GM19328 (cell line): ENCODE measurements at regions not wholly inside any gene's neighbourhood (a gene's known extent, or its start where the extent isn't known, plus 50 kb on each side); places are given as distances from the start of the nearest gene placed in this dataset.
A peak's percentile ranks its signal among the peaks of the same experiment; 100 is the strongest.
"Not testable (repeated sequence)": the region's sequence is repeated elsewhere in the genome, so short reads cannot be mapped to it uniquely, and the experiment has no call there.

Experiments
- ATAC-seq: cut with Tn5 transposase; IDR thresholded peaks from one replicate; pipeline ENCODE4 v1.9.1; 2021; ENCODE audit warnings: mild to moderate bottlenecking, moderate library complexity; ENCODE audit not compliant: unreplicated experiment

DNA sequence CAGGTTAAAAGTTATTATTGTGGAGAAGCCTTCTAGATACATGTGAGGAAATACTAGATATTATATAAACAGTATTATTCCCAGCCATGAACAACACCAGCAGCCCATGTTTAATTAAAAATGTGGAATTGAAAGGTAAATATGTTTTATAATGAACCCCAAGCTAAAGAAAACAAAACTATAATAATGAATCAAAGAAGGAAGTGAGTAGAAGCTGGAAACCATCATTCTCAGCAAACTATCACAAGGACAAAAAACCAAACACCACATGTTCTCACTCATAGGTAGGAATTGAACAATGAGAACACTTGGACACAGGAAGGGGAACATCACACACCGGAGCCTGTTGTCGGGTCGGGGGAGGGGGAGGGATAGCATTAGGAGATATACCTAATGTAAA is 167.6 kb upstream of the CXXC4 start:
- ATAC-seq: not testable (repeated sequence)

DNA sequence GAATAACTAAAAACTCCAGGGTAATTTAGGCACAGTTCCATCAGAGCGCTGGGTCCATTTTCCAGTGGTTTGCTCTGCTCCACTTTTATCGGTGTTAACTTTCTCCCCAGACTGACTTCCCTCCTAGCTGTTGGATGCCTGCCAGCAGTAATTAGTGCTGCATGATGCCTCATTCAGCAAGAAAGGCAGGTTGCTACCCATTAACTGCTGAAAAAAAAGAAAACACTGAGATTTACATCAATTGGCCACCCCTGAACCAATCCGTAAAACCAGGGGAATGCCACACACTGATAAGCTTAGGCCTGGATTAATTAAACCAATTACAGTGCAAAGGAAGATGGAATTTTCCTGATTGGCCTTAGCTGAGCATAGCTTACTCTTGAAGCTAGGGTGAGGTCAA is 182.4 kb upstream of the CXXC4 start:
- ATAC-seq: no peak

DNA sequence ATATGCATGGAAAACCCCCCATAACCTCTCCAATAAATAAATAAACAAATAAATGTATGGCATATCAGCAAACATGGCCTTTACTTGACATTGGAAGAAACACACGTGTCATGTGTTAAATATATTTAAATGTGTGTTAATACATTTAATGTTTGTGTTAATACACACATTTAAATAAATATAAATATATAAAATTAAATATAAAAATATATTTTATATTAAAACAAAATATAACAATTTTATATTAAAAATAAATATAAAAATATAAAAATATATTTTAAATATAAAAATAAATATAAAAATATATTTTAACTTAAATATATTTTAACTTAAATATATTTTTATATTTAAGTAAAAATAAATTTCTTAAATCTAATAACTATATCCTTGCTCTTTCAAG is 187.6 kb upstream of the CXXC4 start:
- ATAC-seq: no peak

DNA sequence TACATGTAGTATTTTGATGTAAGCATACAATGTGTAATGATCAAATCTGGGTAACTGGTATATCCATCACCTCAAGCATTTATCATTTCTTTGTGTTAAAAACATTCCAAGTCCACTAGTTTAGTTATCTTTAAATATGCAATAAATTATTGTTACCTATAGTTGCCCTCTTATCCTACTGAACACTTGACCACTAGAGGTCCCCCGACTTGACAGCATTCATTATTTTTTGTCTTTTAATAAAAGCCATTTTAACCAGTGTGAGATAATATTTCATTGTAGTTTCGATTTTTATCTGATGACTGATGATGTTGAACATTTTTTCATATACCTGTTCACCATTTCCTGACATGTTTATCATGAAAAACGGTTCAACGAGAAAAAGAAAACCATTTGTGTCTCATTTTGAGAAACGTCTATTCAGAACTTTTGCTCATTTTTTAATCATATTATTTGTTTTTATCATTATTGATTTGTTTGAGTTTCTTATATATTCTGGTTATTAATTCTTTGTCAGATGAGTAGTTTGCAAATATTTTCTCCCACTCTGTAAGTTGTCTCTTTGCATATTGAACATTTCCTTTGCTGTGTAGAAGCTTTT is 199.0 kb upstream of the CXXC4 start:
- ATAC-seq: no peak

DNA sequence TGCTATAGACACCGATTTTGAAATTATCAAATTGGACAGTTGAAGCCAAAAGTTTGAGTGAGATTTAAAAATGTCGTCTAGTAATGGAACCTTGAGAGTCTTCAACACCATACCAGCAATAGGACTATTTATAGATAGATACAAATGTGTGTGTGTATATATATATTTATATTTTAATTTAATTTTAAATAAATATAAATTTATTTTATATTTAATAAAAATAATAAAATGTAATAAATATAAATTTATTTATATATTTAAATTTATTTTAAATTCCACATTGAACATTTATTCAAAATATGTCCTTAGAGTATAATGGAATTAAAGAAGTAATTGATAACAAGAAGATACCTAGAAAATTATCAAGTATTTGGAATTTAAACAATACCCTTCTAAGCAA is 221.9 kb upstream of the CXXC4 start:
- no peak for ATAC-seq

DNA sequence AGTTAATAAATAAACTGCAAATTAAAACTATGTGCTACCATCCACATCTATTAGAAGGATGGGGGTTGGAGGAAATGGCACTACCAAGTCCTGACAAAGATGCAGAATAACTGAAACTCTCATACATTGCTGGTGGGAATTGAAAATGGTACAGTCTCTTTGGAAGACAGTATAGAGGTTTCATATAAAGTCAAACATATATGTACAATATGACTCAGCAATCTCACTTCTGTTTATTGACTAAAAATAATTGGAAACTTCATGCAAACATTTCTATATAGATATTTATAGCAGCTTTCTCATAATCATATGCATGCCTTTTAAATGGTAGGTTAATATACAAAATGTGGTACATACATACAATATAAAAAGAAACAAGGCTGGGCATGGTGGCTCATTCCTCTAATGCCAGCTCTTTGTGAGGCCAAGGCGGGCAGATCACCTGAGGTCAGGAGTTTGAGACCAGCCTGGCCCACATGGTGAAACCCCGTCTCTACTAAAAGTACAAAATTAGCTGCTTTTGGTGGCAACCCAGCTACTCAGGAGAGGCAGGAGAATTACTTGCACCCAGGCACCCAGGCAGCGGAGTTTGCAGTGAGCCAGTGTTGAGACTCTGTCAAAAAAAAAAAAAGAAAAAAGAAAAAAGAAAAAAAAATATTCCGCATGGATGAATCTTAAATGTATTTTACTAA is 225.0 kb upstream of the CXXC4 start:
- peak; percentile 92 for ATAC-seq

DNA sequence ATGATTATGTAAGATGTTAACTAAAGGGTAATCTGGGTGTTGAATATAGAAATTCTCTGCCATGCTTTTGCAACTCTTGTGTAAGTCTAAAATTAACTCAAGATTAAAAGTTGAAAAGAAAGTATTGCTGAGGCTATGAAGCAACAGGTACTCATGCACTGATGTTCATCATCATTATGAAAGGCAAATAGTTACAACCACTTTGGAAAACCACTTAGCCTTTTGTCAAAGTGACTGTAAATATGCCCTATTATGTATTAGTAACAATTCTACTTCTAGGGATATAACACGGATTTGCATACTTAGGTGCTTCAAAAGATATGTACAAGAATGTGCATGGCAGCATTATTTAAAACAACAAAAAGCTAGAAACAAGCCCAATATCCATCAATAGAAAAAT is 227.8 kb upstream of the CXXC4 start:
- no peak for ATAC-seq

DNA sequence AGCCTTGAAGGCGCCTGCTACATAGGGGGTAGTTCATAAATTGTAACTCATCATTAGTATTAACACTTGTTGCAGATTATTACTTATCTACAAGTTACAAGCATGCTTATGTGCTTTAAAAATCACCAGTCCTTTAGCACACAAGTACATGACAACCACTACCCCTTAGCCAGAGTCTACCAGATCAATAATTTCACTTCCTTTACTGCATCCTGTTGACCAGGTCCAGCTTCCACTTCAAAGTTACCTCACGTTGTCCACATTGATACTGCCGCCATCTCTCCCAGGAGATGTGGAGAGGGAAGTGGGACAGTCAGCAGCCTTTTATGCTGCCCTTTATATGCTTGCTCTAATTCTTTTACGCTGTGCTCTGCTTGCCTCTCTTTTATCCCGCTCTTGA is 231.3 kb upstream of the CXXC4 start:
- no peak for ATAC-seq

DNA sequence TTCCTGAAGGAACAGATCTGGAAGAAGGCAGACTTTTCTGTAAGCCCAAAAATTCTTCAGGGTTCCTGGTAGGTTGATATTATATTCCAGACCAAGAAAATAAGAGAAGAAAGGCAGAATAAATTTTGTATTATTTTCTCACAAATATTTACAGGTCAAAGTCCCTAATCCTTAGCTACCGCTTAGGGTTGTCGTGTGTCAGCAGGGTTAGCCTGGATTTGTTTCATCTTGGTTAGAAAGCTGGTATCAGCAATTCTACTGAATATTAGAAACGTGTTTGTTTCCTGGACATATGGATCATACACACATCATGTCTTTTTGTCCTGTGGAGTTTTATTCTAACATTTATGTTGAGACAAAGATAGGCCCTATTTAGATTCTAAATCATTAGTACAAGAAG is 232.9 kb upstream of the CXXC4 start:
- no peak for ATAC-seq

DNA sequence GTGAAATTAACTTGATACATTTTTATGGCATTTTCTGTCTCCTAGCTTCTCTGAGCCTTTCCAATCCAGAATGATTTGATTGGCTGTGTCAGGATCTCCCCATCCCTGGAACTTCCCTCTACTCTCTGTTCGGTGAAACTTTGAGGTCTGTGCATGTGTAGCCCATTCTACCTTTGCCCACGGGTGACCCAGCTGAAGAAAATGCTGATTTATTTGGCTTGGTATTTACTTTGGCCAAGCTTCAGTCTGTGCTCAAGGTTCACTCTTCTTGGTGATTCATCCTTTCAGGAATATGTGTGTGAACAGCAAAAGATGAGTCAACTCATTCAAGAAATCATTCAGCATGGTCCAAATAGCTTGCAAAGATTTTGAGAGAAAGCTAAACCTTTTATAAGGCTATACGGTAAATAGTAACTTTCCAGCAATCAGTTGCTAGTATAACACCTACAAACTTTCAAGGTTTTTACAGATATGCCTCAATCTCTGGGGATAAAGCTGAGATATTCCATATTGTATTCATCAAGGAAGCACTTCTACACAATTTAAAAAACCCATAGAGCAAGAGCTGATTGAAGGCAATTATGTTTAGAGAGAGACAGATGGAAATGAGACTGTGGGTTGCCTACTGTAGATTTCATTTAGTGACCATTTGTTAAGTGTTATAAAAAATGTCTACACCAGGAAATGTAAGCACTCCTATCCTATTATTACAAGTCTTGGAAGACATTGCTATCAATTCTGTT is 233.9 kb upstream of the CXXC4 start:
- no peak for ATAC-seq

DNA sequence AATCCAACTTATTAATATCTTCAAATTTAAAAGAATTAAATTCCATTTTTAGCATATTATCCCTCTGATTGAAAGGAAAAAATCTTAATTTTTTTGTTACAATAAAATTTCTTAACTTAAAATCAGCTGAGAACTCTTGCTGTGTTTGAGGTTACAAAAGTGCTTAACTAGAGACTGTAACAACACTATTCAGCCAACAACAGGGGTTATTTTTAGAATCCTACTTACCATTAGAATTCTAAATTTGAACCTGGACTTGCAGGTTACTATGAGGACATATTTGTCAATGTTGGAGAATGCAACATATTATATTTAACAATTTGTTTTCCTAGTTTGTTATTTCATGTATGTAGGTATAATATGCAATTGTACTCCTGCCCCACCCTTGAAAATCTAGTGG is 238.1 kb upstream of the CXXC4 start:
- ATAC-seq: no peak

DNA sequence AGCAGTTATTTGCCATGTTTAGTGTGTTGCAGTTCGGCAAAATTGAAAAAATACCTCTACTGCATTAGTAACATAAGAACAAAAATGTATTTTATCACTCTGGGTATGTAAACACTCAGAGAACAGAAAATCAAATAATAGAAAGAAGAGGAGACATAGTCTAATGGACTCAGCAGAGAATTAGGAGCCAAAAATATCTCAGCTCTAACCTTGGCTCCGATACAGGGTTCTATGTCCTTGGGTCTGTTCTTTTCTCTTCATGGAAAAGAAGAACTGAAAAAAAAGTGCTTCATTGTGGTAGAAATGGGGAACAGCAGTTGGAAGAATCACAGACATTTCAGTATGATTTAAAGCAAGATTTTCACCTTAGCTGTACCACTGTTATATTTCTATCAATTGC is 240.5 kb upstream of the CXXC4 start:
- no peak for ATAC-seq

DNA sequence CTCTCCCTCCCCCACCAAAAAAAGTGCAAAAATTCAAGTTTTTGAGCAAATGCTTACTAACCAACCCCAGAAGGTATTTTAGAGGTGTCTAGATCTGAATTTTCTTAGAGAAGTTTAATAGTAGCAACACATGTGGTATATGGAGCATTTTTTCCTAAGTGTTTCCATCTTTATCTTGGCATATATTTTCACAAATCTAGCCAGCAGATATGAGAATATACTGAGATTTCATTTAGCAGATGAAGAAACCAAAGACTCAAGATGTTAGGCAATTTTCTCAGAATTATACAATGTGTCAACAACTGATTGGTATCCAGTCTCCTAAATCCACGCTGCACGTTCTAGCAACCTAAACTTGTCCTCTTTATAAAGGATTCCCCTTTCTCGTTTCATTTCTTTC is 245.5 kb upstream of the CXXC4 start:
- ATAC-seq: no peak

DNA sequence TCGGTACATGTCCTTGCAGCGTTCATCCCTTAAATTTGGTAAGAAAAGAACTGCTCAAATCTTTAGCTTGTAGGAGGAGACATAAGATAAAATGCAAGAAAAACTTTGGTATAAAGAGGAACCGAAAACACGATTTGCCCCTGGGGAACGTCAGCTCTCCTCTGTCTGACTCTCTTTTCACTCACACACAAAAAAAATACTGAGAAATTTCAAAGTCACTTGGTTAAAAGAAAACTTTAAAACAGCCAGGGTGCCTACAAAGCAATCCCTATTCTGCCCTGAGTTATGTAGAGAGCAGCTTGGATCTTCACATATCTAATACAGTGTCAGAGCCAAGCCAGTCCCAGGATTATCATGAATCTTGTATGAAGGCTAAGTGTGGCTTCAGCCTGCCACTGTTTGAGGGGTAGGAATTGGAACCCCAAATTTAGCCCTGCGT is 248.5 kb upstream of the CXXC4 start:
- ATAC-seq: peak; percentile 89

DNA sequence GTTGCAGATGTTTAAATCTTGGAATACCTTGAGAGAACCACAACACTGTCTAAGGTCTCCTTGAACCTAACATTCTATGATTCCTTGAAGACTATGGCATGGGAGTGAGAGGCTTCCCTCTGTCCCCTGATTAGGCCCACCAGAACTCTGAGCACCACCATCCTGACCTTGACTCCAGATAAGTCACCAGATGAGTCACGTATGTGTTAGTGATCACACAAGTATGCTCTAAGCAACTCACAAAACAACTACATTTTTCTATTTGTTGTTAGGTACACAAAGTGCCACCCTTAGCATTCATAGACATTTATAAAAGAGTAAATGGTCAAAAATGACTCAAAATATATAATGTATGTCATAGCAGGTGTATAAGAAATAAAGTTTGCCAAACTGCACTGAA is 252.9 kb upstream of the CXXC4 start:
- ATAC-seq: no peak

DNA sequence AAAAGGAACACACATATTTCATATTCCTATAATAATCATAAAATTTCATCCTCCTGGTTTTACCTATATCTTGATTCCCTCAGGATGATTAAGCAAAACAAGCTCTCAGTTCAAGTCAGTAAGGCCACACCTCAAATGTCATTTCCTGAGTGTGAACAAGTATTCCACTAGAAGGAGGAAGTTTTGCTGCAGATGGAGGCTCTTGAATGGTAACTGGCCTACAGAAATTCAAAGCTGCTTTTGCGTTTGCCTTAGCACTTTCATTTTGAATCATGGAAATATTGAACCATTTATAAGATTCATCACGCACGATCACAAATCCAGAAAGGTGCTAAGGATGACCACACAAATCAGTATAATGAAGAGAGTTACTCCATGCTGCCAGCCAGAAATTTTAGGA is 254.4 kb upstream of the CXXC4 start:
- no peak for ATAC-seq

DNA sequence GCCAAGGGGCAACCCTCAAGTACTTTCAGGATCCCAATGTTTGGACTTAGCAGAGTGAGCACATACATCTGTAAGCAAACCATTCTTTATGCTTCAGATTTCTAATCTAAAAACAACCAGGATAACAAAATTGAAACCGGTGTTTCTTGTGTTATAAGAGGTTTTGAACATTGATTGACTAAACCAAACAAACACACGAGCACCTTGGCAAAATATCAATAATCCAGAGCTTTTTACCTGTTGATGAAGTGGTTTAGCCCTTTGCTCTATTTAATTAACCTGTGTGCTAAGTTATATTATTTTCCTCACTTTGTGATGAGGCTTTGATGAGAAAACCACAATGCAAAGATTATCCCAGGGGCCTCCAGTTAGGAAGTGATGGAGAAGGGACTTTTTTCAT is 255.3 kb upstream of the CXXC4 start:
- ATAC-seq: no peak

DNA sequence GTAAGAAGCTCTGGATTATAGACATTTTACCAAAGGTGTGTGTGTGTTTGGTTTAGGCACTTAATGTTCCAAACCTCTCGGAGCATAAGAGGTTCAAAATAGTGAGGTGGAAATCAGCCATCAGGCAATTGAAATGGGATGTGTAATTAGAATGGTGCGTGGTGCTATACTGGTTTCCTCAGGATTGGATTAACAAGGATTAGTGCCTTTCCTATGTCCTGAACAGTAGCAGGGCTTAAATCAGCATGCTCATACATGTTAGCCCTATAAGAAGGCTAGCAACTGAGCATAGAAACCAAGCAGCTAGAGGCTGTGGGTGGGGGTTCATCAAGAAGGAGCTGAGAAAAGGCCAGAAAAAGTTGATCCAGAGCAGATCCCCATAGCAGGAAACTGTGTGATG is 256.8 kb upstream of the CXXC4 start:
- no peak for ATAC-seq

DNA sequence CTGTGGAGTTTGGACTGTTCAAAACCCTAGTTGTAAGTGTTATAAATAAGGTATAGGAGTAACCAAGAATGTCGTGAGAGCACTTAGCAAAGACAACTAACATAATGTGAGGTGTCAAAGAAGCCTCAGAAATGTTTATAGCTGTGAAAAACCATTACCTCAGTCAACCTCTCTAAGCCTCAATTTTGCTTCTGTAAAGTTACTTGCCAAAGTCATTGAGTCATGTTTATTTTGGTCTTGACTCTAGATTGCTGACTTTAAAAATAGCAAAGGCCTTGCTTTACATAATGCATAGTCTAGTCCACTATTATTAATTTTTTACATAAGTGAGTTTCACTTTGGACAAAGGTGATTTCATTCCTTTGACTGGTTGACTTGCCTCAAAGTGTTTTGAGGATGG is 257.6 kb upstream of the CXXC4 start:
- peak; percentile 61 for ATAC-seq

DNA sequence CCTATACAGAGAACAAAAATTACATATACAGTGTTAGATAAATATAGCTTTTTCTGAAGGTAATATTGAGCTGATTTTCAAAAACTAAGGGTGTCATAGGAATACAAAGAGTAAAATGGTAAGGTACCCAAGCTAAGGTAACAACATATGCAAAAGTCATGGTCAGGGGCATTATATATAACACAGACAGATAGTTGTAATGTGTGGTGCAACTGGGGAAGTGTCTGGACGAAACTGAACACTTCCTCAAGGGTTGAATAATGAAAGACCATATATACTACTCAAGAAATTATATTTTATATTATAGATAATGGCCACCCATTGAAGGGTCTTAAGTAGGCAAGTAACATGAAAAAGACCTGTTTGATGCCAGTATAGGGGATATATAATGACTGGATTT is 262.1 kb upstream of the CXXC4 start:
- peak; percentile 61 for ATAC-seq

DNA sequence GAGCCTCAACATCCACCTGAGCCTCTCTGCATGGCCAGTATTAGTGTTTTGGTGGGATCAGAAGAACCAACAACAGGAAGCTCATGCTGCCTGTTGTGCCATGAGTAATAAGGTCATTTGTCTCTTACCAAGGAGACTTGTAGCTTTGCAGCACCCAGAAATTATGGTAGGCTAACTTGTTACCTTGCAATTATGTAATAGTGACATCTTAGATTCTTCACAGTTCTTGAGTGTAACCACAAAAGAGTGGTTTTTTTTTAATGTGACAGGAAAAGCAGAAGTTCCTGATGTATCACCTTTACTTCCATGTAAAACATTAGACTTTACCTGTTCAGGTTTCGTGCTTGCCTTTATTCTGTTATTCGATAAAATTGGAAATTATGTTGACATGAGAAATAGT is 263.9 kb upstream of the CXXC4 start:
- ATAC-seq: no peak

DNA sequence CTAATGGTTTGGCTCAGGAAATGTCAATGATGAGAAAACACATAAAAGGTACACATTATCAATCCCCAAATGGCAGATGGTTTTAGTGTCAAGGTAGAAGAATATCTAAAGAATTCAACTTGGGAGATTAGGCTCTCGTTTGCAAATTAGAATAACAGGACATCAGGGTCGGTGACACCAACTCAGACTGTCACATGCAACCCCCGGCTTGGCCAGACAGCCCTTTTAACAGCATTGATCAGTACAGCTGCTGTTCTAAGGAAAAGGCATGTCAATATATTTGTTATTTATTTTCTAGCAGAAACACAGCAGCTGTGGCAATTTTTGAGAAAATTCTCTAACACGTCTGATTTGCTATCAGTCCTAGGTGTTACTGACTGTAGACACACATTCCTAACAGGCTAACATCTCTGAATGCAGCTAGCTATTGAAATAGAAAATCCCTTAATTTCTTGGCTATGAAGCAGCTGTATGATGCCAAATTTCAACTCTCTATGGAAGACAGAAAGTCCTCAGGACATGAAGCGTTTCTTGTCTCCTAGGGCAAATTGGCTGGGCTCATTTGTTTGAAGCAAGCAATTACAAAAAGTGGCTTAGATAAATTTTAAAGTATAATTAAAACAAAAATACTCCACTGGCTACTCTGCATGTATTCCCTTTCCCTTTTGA is 269.0 kb upstream of the CXXC4 start:
- ATAC-seq: no peak
